Trophoblast cell (in vitro differentiated cells and primary cell): ENCODE measurements at regions not wholly inside any gene's neighbourhood (a gene's known extent, or its start where the extent isn't known, plus 50 kb on each side); places are given as distances from the start of the nearest gene placed in this dataset.
"Not testable (repeated sequence)": the region's sequence is repeated elsewhere in the genome, so short reads cannot be mapped to it uniquely, and the experiment has no call there.

Source experiments
- DNase-seq, 2 donors: peaks; one replicate each; pipeline ENCODE4 v3.0.0-alpha.2; 2016
- H2AFZ ChIP-seq: 2 replicates; pipeline ENCODE4 v1.6.1; 2013; ENCODE audit warnings: low read length, moderate library complexity, mild to moderate bottlenecking; ENCODE audit not compliant: insufficient read depth, poor library complexity
- H2AK5ac ChIP-seq: 2 replicates; pipeline ENCODE4 v1.6.1; 2013; ENCODE audit warnings: mild to moderate bottlenecking, low read length
- H2BK120ac ChIP-seq: 2 replicates; pipeline ENCODE4 v1.6.1; 2013; ENCODE audit warnings: low read length, mild to moderate bottlenecking, moderate library complexity; ENCODE audit not compliant: insufficient read depth, poor library complexity
- H2BK12ac ChIP-seq: 2 replicates; pipeline ENCODE4 v1.6.1; 2013; ENCODE audit warnings: mild to moderate bottlenecking, low read length, moderate library complexity
- H2BK5ac ChIP-seq: 2 replicates; pipeline ENCODE4 v1.6.1; 2013; ENCODE audit warnings: low read length, low read depth, moderate library complexity, mild to moderate bottlenecking; ENCODE audit not compliant: poor library complexity
- H3K14ac ChIP-seq: 2 replicates; pipeline ENCODE4 v1.6.1; 2013; ENCODE audit warnings: mild to moderate bottlenecking, low read length
- H3K18ac ChIP-seq: 2 replicates; pipeline ENCODE4 v1.6.1; 2013; ENCODE audit warnings: mild to moderate bottlenecking, low read length
- H3K23ac ChIP-seq: 2 replicates; pipeline ENCODE4 v1.6.1; 2013; ENCODE audit warnings: low read length
- H3K27ac ChIP-seq: 2 replicates; pipeline ENCODE4 v1.5.1; 2013; ENCODE audit warnings: low read depth, mild to moderate bottlenecking, inconsistent platforms, low read length, moderate library complexity
- H3K27me3 ChIP-seq: 2 replicates; pipeline ENCODE4 v1.6.1; 2013; ENCODE audit warnings: inconsistent platforms, mild to moderate bottlenecking, low read length, moderate library complexity; ENCODE audit not compliant: insufficient read depth
- H3K36me3 ChIP-seq, 2 experiments: 1 replicate in 1 of 2; 2 replicates in 1 of 2; pipeline ENCODE4 v1.6.1; 2013; ENCODE audit warnings: low read length in 2 of 2, mild to moderate bottlenecking in 2 of 2, moderate library complexity in 1 of 2; ENCODE audit not compliant: insufficient read depth in 2 of 2, control insufficient read depth in 1 of 2
- H3K4ac ChIP-seq: 2 replicates; pipeline ENCODE4 v1.6.1; 2013; ENCODE audit warnings: low read depth, mild to moderate bottlenecking, low read length, moderate library complexity
- H3K4me1 ChIP-seq, 2 experiments: 1 replicate in 1 of 2; 2 replicates in 1 of 2; pipeline ENCODE4 v1.6.1; 2013; ENCODE audit warnings: low read length in 2 of 2, mild to moderate bottlenecking in 2 of 2, moderate library complexity in 1 of 2; ENCODE audit not compliant: insufficient read depth in 2 of 2, control insufficient read depth in 1 of 2
- H3K4me2 ChIP-seq: 2 replicates; pipeline ENCODE4 v1.6.1; 2013; ENCODE audit warnings: inconsistent platforms, mild to moderate bottlenecking, low read length, moderate library complexity
- H3K4me3 ChIP-seq: 2 replicates; pipeline ENCODE4 v1.5.1; 2013; ENCODE audit warnings: mild to moderate bottlenecking, low read depth, low read length, inconsistent platforms
- H3K79me1 ChIP-seq: one replicate; pipeline ENCODE4 v1.6.1; 2013; ENCODE audit warnings: low read length
- H3K79me2 ChIP-seq: 2 replicates; pipeline ENCODE4 v1.6.1; 2013; ENCODE audit warnings: low read length, mild to moderate bottlenecking; ENCODE audit not compliant: control insufficient read depth, insufficient read depth, poor library complexity
- H3K9ac ChIP-seq: 2 replicates; pipeline ENCODE4 v1.6.1; 2013; ENCODE audit warnings: mild to moderate bottlenecking, low read length
- H3K9me3 ChIP-seq: 2 replicates; pipeline ENCODE4 v1.6.1; 2013; ENCODE audit warnings: low read depth, mild to moderate bottlenecking, control low read depth, inconsistent platforms, low read length; ENCODE audit not compliant: insufficient read depth
- H4K12ac ChIP-seq: 2 replicates; pipeline ENCODE4 v1.6.1; 2013; ENCODE audit warnings: low read depth, mild to moderate bottlenecking, low read length, moderate library complexity
- H4K8ac ChIP-seq: 2 replicates; pipeline ENCODE4 v1.6.1; 2013; ENCODE audit warnings: low read depth, mild to moderate bottlenecking, low read length, moderate library complexity
- H4K91ac ChIP-seq: one replicate; pipeline ENCODE4 v1.6.1; 2013; ENCODE audit warnings: low read depth, mild to moderate bottlenecking, low read length, moderate library complexity
- WGBS: extraction: QIAGEN DNeasy Blood & Tissue Kit; methylation state at CpG from one replicate; pipeline ENCODE4 v1.1.7; 2013; ENCODE audit warnings: missing lambda C conversion rate; ENCODE audit not compliant: insufficient read length, insufficient coverage; ENCODE audit errors: extremely low coverage; 5-methylcytosine and 5-hydroxymethylcytosine counted together

- H4K91ac ChIP-seq, H2BK12ac ChIP-seq, H3K79me1 ChIP-seq, H3K18ac ChIP-seq, H4K8ac ChIP-seq, H4K12ac ChIP-seq, H3K36me3 ChIP-seq, H3K9me3 ChIP-seq, H3K4me3 ChIP-seq, H3K27ac ChIP-seq, H3K79me2 ChIP-seq, H3K23ac ChIP-seq, H3K9ac ChIP-seq, DNase-seq, H3K4ac ChIP-seq, H2BK120ac ChIP-seq, H2AK5ac ChIP-seq, H2AFZ ChIP-seq, H3K4me1 ChIP-seq, H3K4me2 ChIP-seq, H3K14ac ChIP-seq, H3K27me3 ChIP-seq, H2BK5ac ChIP-seq: not testable (repeated sequence)
- no CpG with 5 or more reads among the region's 4 CpGs for WGBS
Measured at GRCh38 chr15:31224661-31225060, 102.0 kb upstream of the KLF13 start.

- no peak overlapping the region for H3K18ac ChIP-seq
- no peak overlapping the region for H2BK12ac ChIP-seq
- no peak overlapping the region for H2BK5ac ChIP-seq
- no peaks in the 10 kb centered on the region for H3K27me3 ChIP-seq
- H3K4me2 ChIP-seq = no peak overlapping the region
- DNase-seq = no peak
- no peaks in the 10 kb centered on the region for H3K79me1 ChIP-seq
- H3K36me3 ChIP-seq = no peaks in the 10 kb centered on the region
- H3K79me2 ChIP-seq = no peaks in the 10 kb centered on the region
- no peak overlapping the region for H4K12ac ChIP-seq
- H3K4me3 ChIP-seq = no peak overlapping the region
- no peaks in the 10 kb centered on the region for H3K4me1 ChIP-seq
- H3K27ac ChIP-seq = no peak overlapping the region
- H4K8ac ChIP-seq = no peak overlapping the region
- WGBS = no CpG with 5 or more reads among the region's 18 CpGs
- no peak overlapping the region for H2BK120ac ChIP-seq
- no peak overlapping the region for H4K91ac ChIP-seq
- no peak overlapping the region for H3K23ac ChIP-seq
- H2AFZ ChIP-seq = no peak overlapping the region
- no peak overlapping the region for H3K9ac ChIP-seq
- no peak overlapping the region for H2AK5ac ChIP-seq
- no peak overlapping the region for H3K14ac ChIP-seq
- H3K9me3 ChIP-seq = peaks cover 3% of the 10 kb centered on the region
- H3K4ac ChIP-seq = no peak overlapping the region
Measured at GRCh38 chr15:31225356-31225955, 101.2 kb upstream of the KLF13 start.

- Histone ChIP-seq H3K4me3 (no peak overlapping the region), H2BK5ac (no peak overlapping the region), H4K91ac (no peak overlapping the region), H4K12ac (no peak overlapping the region), H2AFZ (no peak overlapping the region), H3K79me2 (no peaks in the 10 kb centered on the region), H3K79me1 (no peaks in the 10 kb centered on the region), H3K36me3 (no peaks in the 10 kb centered on the region), H3K23ac (no peak overlapping the region), H3K9me3 (peaks cover 3% of the 10 kb centered on the region), H3K4me1 (no peaks in the 10 kb centered on the region), H3K14ac (no peak overlapping the region), H3K4ac (no peak overlapping the region), H4K8ac (no peak overlapping the region), H3K27me3 (no peaks in the 10 kb centered on the region), H3K27ac (no peak overlapping the region), H3K4me2 (no peak overlapping the region), H3K9ac (no peak overlapping the region), H2BK12ac (no peak overlapping the region), H2AK5ac (no peak overlapping the region), H3K18ac (no peak overlapping the region), H2BK120ac (no peak overlapping the region)
- no peak for DNase-seq
- WGBS = no CpG with 5 or more reads among the region's 9 CpGs
Measured at GRCh38 chr15:31226021-31226420, 100.6 kb upstream of the KLF13 start.

GRCh38 chr15:31227235-31227634 is 99.4 kb upstream of the KLF13 start:
- Histone ChIP-seq H3K4me1 (no peaks in the 10 kb centered on the region), H2BK120ac (no peak overlapping the region), H3K23ac (no peak overlapping the region), H3K9ac (no peak overlapping the region), H3K14ac (no peak overlapping the region), H3K36me3 (no peaks in the 10 kb centered on the region), H4K91ac (no peak overlapping the region), H2BK5ac (no peak overlapping the region), H4K8ac (no peak overlapping the region), H2BK12ac (no peak overlapping the region), H3K79me2 (no peaks in the 10 kb centered on the region), H3K9me3 (peaks cover 3% of the 10 kb centered on the region), H3K27ac (no peak overlapping the region), H3K79me1 (no peaks in the 10 kb centered on the region), H3K4me2 (no peak overlapping the region), H3K4ac (no peak overlapping the region), H4K12ac (no peak overlapping the region), H2AK5ac (no peak overlapping the region), H3K18ac (no peak overlapping the region), H3K27me3 (no peaks in the 10 kb centered on the region), H2AFZ (no peak overlapping the region), H3K4me3 (no peak overlapping the region)
- DNase-seq = no peak
- WGBS = no CpG with 5 or more reads among the region's 2 CpGs
